HEK293 (cell line): ENCODE measurements at regions not wholly inside any gene's neighbourhood (a gene's known extent, or its start where the extent isn't known, plus 50 kb on each side); places are given as distances from the start of the nearest gene placed in this dataset.

Experiments
- CTCF ChIA-PET: fragments of 350-600 bp; formaldehyde crosslinking; extraction: SDS; loops from one replicate; lab custom pipeline; 2021; ENCODE audit warnings: antibody characterized with exemption; lab: Yijun Ruan, JAX
- POLR2A ChIA-PET: fragments of 300-600 bp; formaldehyde crosslinking; extraction: SDS; loops from one replicate; lab custom pipeline; 2020; ENCODE audit warnings: antibody characterized with exemption, inconsistent platforms; lab: Yijun Ruan, JAX
- H3K27ac ChIP-seq: fragments of 200-500 bp; sonication (Bioruptor generic); 2 replicates; pipeline ENCODE4 v1.5.1; 2014; ENCODE audit warnings: low read depth, low read length, control low read depth, inconsistent platforms; ENCODE audit errors: extremely low read depth
- H3K36me3 ChIP-seq, 2 experiments: fragments of 200-500 bp in 1 of 2; sonication (Bioruptor generic) in 1 of 2; 1 replicate in 1 of 2; 2 replicates in 1 of 2; pipeline ENCODE4 v1.5.1; 2014 to 2017; ENCODE audit warnings: inconsistent platforms in 2 of 2, low read length in 2 of 2; ENCODE audit not compliant: control insufficient read depth in 2 of 2, insufficient read depth in 1 of 2
- H3K4me1 ChIP-seq: fragments of 200-500 bp; sonication (Bioruptor generic); 2 replicates; pipeline ENCODE4 v1.5.1; 2014; ENCODE audit warnings: mild to moderate bottlenecking, low read length, inconsistent platforms; ENCODE audit not compliant: control insufficient read depth, insufficient read depth
- H3K4me3 ChIP-seq: 2 replicates; pipeline ENCODE4 v1.5.1; 2011; ENCODE audit warnings: low read depth, mild to moderate bottlenecking, control low read depth, low read length, moderate library complexity
- H3K9me3 ChIP-seq: fragments of 200-500 bp; sonication (Bioruptor generic); 2 replicates; pipeline ENCODE4 v1.5.1; 2014; ENCODE audit warnings: low read depth, low read length, inconsistent platforms; ENCODE audit not compliant: control insufficient read depth, insufficient read depth
- GFI1B ChIP-seq: fragments of 450-650 bp; formaldehyde crosslinking; IDR thresholded peaks from 2 replicates; pipeline ENCODE4 v1.5.1; 2016; ENCODE audit warnings: missing biosample characterization, missing genetic modification characterization
- HOXD13 ChIP-seq: sonication (generic); formaldehyde crosslinking; IDR thresholded peaks from 2 replicates; pipeline ENCODE4 v1.8.0; 2022; ENCODE audit warnings: missing genetic modification reagents, borderline replicate concordance
- KLF8 ChIP-seq: fragments of 450-650 bp; formaldehyde crosslinking; IDR thresholded peaks from 2 replicates; pipeline ENCODE4 v1.5.1; 2016; ENCODE audit warnings: missing biosample characterization, missing genetic modification characterization
- MYNN ChIP-seq: fragments of 450-650 bp; formaldehyde crosslinking; IDR thresholded peaks from 2 replicates; pipeline ENCODE4 v1.5.1; 2016; ENCODE audit warnings: missing biosample characterization, missing genetic modification characterization, borderline replicate concordance
- OVOL3 ChIP-seq: fragments of 450-650 bp; formaldehyde crosslinking; IDR thresholded peaks from 2 replicates; pipeline ENCODE4 v1.5.1; 2016; ENCODE audit warnings: missing biosample characterization, missing genetic modification characterization
- SETDB1 ChIP-seq: IDR thresholded peaks from one replicate; pipeline ENCODE4 v1.6.1; 2017; ENCODE audit warnings: mild to moderate bottlenecking, low read length, moderate library complexity, mixed read lengths; ENCODE audit not compliant: insufficient read length
- TCF7L2 ChIP-seq: IDR thresholded peaks from 2 replicates; pipeline ENCODE4 v1.6.1; 2011; ENCODE audit warnings: low read depth, mild to moderate bottlenecking, inconsistent platforms, low read length, moderate library complexity, borderline replicate concordance
- ZBTB1 ChIP-seq: fragments of 450-650 bp; formaldehyde crosslinking; IDR thresholded peaks from 2 replicates; pipeline ENCODE4 v1.5.1; 2016; ENCODE audit warnings: missing biosample characterization, missing genetic modification characterization
- ZBTB20 ChIP-seq: fragments of 450-650 bp; formaldehyde crosslinking; IDR thresholded peaks from 2 replicates; pipeline ENCODE4 v1.5.1; 2016; ENCODE audit warnings: missing biosample characterization, missing genetic modification characterization
- ZBTB21 ChIP-seq: fragments of 450-650 bp; formaldehyde crosslinking; IDR thresholded peaks from 2 replicates; pipeline ENCODE4 v1.5.1; 2017; ENCODE audit warnings: missing biosample characterization, missing genetic modification characterization
- ZEB2 ChIP-seq: fragments of 450-650 bp; formaldehyde crosslinking; IDR thresholded peaks from 2 replicates; pipeline ENCODE4 v1.5.1; 2016; ENCODE audit warnings: missing biosample characterization, missing genetic modification characterization
- ZFP37 ChIP-seq: fragments of 450-650 bp; formaldehyde crosslinking; IDR thresholded peaks from 2 replicates; pipeline ENCODE4 v1.5.1; 2016; ENCODE audit warnings: missing biosample characterization, missing genetic modification characterization
- ZNF10 ChIP-seq: fragments of 450-650 bp; formaldehyde crosslinking; IDR thresholded peaks from 2 replicates; pipeline ENCODE4 v1.5.1; 2017; ENCODE audit warnings: missing biosample characterization, missing genetic modification characterization
- ZNF133 ChIP-seq: fragments of 450-650 bp; formaldehyde crosslinking; IDR thresholded peaks from 2 replicates; pipeline ENCODE4 v1.5.1; 2016; ENCODE audit warnings: missing biosample characterization, missing genetic modification characterization
- ZNF140 ChIP-seq: fragments of 450-650 bp; formaldehyde crosslinking; IDR thresholded peaks from 2 replicates; pipeline ENCODE4 v1.5.1; 2016; ENCODE audit warnings: missing biosample characterization, missing genetic modification characterization
- ZNF16 ChIP-seq: fragments of 450-650 bp; formaldehyde crosslinking; IDR thresholded peaks from 2 replicates; pipeline ENCODE4 v1.5.1; 2016; ENCODE audit warnings: low read depth, missing biosample characterization, missing genetic modification characterization
- ZNF202 ChIP-seq: fragments of 450-650 bp; formaldehyde crosslinking; IDR thresholded peaks from 2 replicates; pipeline ENCODE4 v1.5.1; 2016; ENCODE audit warnings: missing biosample characterization, missing genetic modification characterization, borderline replicate concordance
- ZNF423 ChIP-seq: fragments of 450-650 bp; formaldehyde crosslinking; IDR thresholded peaks from 2 replicates; pipeline ENCODE4 v1.5.1; 2016; ENCODE audit warnings: missing biosample characterization, missing genetic modification characterization
- ZNF433 ChIP-seq: fragments of 450-650 bp; formaldehyde crosslinking; IDR thresholded peaks from 2 replicates; pipeline ENCODE4 v1.5.1; 2016; ENCODE audit warnings: missing biosample characterization, missing genetic modification characterization, low read depth
- ZNF555 ChIP-seq: fragments of 450-650 bp; formaldehyde crosslinking; conservative IDR thresholded peaks from 2 replicates; pipeline ENCODE4 v1.5.1; 2017; ENCODE audit warnings: missing biosample characterization, mild to moderate bottlenecking, missing genetic modification characterization, inconsistent platforms
- ZNF560 ChIP-seq: fragments of 450-650 bp; formaldehyde crosslinking; IDR thresholded peaks from 2 replicates; pipeline ENCODE4 v1.5.1; 2017; ENCODE audit warnings: missing biosample characterization, missing genetic modification characterization, borderline replicate concordance
- ZNF768 ChIP-seq: fragments of 450-650 bp; formaldehyde crosslinking; IDR thresholded peaks from 2 replicates; pipeline ENCODE4 v1.5.1; 2018; ENCODE audit warnings: missing biosample characterization, mild to moderate bottlenecking, missing genetic modification characterization
- ZNF791 ChIP-seq: fragments of 450-650 bp; formaldehyde crosslinking; IDR thresholded peaks from 2 replicates; pipeline ENCODE4 v1.5.1; 2016; ENCODE audit warnings: missing biosample characterization, missing genetic modification characterization
- ZNF830 ChIP-seq: fragments of 450-650 bp; IDR thresholded peaks from 2 replicates; pipeline ENCODE4 v1.5.0; 2018; ENCODE audit warnings: missing biosample characterization, missing genetic modification characterization, low read depth, mild to moderate bottlenecking, moderate library complexity
- ZNF843 ChIP-seq: fragments of 450-650 bp; formaldehyde crosslinking; IDR thresholded peaks from 2 replicates; pipeline ENCODE4 v1.5.1; 2016; ENCODE audit warnings: missing biosample characterization, missing genetic modification characterization
- TF ChIP-seq, protein P1 (sequence below): fragments of 450-650 bp; formaldehyde crosslinking; IDR thresholded peaks from 2 replicates; pipeline ENCODE4 v1.5.1; 2016; ENCODE audit warnings: missing biosample characterization, missing genetic modification characterization, low read depth
- TF ChIP-seq, protein P2 (sequence below): fragments of 450-650 bp; formaldehyde crosslinking; IDR thresholded peaks from 2 replicates; pipeline ENCODE4 v1.5.1; 2016; ENCODE audit warnings: missing biosample characterization, missing genetic modification characterization
- TF ChIP-seq, protein P3 (sequence below): fragments of 450-650 bp; formaldehyde crosslinking; IDR thresholded peaks from 2 replicates; pipeline ENCODE4 v1.5.1; 2017; ENCODE audit warnings: missing biosample characterization, missing genetic modification characterization
- TF ChIP-seq, protein P4 (sequence below): fragments of 450-650 bp; formaldehyde crosslinking; IDR thresholded peaks from 2 replicates; pipeline ENCODE4 v1.5.1; 2016; ENCODE audit warnings: missing biosample characterization, missing genetic modification characterization

DNA sequence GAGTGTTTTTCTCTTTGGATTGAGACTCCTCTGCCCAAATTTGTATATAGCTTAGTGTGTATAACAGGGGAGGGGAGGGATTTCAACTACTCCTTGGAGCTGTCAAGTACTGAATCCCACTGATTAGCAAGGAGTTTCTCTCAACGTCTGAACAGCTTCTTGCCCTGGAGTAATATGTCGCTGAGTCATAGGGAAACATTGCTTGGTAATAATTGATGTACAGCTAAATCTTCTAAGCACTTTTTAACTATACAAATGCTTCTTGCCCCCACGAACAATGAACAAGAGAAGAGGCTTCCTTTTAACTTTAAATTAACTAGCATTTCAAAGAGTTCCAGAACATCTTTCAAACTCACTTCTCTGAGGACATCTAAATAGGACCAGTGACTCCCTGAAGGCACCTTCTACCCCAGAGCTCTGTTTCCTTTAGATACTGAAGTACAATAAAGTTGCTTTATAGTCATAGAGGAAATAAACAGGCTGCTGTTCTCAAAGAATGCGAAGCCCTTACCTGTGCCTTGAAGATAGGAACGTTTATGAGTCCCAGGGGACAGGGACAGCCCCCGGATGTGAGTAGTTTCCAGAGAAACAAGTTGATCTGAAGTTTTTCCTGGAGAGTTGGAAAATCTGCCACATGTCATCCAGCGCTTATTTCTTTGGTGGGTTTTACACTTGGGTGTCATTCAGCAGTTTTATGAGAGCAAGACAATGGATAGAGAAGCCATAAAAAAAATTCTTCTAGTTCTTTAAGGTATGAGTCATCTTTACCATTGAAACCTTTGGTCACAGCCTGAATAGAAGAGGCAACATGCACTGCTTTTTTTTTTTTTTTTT is 462.5 kb upstream of the BTBD3 start:
- H3K9me3 ChIP-seq = no peaks in the 10 kb centered on the region

DNA sequence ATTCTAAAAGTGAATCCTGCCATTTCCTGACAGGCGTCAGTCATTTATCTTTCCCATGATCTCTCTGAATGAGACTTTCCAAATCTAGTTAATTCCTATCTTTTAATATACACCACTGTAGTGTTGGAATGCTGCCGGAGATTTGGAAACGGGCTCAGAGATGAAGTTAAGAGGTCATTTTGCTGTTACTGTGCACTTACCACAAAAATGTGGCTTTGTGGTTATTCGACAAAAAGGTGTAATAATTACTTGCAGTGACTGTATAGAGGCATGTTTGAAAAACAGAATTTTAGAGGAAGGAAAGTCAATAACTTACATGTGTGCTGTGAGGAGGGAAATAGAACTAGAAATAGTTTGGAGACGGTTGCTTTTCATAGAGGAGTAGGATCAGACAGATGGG is 460.2 kb upstream of the BTBD3 start:
- no peak for TF ChIP-seq ZNF791
- no peak for TF ChIP-seq MYNN (tag by site-specific recombination)
- no peak for TF ChIP-seq ZNF555 (tag by site-specific recombination)
- no peak for TF ChIP-seq ZFP37 (tag by site-specific recombination)
- TF ChIP-seq, protein P1, sequence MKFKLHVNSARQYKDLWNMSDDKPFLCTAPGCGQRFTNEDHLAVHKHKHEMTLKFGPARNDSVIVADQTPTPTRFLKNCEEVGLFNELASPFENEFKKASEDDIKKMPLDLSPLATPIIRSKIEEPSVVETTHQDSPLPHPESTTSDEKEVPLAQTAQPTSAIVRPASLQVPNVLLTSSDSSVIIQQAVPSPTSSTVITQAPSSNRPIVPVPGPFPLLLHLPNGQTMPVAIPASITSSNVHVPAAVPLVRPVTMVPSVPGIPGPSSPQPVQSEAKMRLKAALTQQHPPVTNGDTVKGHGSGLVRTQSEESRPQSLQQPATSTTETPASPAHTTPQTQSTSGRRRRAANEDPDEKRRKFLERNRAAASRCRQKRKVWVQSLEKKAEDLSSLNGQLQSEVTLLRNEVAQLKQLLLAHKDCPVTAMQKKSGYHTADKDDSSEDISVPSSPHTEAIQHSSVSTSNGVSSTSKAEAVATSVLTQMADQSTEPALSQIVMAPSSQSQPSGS = no peak
- no peak for TF ChIP-seq ZNF768 (tag by site-specific recombination)
- no peak for TF ChIP-seq ZNF202 (tag by site-specific recombination)
- no peak for TF ChIP-seq ZNF140 (tag by site-specific recombination)
- TF ChIP-seq GFI1B (tag by site-specific recombination) = no peak
- TF ChIP-seq, protein P2, sequence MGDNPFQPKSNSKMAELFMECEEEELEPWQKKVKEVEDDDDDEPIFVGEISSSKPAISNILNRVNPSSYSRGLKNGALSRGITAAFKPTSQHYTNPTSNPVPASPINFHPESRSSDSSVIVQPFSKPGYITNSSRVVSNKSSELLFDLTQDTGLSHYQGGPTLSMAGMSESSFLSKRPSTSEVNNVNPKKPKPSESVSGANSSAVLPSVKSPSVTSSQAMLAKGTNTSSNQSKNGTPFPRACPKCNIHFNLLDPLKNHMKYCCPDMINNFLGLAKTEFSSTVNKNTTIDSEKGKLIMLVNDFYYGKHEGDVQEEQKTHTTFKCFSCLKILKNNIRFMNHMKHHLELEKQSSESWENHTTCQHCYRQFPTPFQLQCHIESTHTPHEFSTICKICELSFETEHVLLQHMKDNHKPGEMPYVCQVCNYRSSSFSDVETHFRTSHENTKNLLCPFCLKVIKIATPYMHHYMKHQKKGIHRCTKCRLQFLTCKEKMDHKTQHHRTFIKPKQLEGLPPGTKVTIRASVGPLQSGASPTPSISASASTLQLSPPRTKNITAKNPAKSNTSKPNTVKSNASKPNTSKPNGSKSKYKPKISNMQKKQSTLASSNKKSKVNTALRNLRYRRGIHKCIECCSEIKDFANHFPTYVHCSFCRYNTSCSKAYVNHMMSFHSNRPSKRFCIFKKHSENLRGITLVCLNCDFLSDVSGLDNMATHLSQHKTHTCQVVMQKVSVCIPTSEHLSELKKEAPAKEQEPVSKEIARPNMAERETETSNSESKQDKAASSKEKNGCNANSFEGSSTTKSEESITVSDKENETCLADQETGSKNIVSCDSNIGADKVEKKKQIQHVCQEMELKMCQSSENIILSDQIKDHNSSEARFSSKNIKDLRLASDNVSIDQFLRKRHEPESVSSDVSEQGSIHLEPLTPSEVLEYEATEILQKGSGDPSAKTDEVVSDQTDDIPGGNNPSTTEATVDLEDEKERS (tag by site-specific recombination) = no peak
- TF ChIP-seq ZEB2 (tag by site-specific recombination) = no peak
- TF ChIP-seq SETDB1 = no peak
- no peak for TF ChIP-seq ZNF423
- no peak for TF ChIP-seq ZBTB20 (tag by site-specific recombination)
- TF ChIP-seq TCF7L2 = no peak
- Histone ChIP-seq H3K9me3 (no peaks in the 10 kb centered on the region), H3K4me1 (peaks cover 9% of the 10 kb centered on the region; the same call in 1 of the 2 replicates), H3K36me3 (no peaks in the 10 kb centered on the region), H3K27ac (no peak overlapping the region), H3K4me3 (no peak overlapping the region)
- ChIA-PET CTCF (no interaction called here), POLR2A (no interaction called here)

More for the DNA sequence above, 462.5 kb upstream of the BTBD3 start:
- peaks cover 9% of the 10 kb centered on the region; the same call in 1 of the 2 replicates for H3K4me1 ChIP-seq
- ChIA-PET CTCF (interaction anchor here (0.7 to 0.8 kb wide), 2 partner anchors 18 to 58 kb away, joined by 3 to 5 read pairs; no protein-coding TSS in a partner anchor), POLR2A (interaction anchor here (0.7 kb wide), 1 partner anchor 178 kb away, joined by 12 read pairs; no protein-coding TSS in a partner anchor)
- H3K36me3 ChIP-seq = no peaks in the 10 kb centered on the region
- H3K27ac ChIP-seq = no peak overlapping the region
- peak overlapping the region; percentile 28 for H3K4me3 ChIP-seq
- TF ChIP-seq ZNF560 (tag by site-specific recombination) = no peak
- no peak for TF ChIP-seq OVOL3 (tag by site-specific recombination)
- no peak for TF ChIP-seq ZNF843
- no peak for TF ChIP-seq ZBTB21
- no peak for TF ChIP-seq ZNF16
- no peak for TF ChIP-seq KLF8 (tag by site-specific recombination)
- TF ChIP-seq, protein P3, sequence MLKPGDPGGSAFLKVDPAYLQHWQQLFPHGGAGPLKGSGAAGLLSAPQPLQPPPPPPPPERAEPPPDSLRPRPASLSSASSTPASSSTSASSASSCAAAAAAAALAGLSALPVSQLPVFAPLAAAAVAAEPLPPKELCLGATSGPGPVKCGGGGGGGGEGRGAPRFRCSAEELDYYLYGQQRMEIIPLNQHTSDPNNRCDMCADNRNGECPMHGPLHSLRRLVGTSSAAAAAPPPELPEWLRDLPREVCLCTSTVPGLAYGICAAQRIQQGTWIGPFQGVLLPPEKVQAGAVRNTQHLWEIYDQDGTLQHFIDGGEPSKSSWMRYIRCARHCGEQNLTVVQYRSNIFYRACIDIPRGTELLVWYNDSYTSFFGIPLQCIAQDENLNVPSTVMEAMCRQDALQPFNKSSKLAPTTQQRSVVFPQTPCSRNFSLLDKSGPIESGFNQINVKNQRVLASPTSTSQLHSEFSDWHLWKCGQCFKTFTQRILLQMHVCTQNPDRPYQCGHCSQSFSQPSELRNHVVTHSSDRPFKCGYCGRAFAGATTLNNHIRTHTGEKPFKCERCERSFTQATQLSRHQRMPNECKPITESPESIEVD (tag by site-specific recombination) = peak; percentile 54
- no peak for TF ChIP-seq ZNF133 (tag by site-specific recombination)
- no peak for TF ChIP-seq ZNF433 (tag by site-specific recombination)
- no peak for TF ChIP-seq ZBTB1 (tag by site-specific recombination)
- TF ChIP-seq ZNF10 = no peak
- no peak for TF ChIP-seq ZNF791
- TF ChIP-seq, protein P4, sequence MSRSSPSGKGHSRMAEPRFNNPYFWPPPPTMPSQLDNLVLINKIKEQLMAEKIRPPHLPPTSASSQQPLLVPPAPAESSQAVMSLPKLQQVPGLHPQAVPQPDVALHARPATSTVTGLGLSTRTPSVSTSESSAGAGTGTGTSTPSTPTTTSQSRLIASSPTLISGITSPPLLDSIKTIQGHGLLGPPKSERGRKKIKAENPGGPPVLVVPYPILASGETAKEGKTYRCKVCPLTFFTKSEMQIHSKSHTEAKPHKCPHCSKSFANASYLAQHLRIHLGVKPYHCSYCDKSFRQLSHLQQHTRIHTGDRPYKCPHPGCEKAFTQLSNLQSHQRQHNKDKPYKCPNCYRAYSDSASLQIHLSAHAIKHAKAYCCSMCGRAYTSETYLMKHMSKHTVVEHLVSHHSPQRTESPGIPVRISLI (tag by site-specific recombination) = 0 out of 2 replicates have a peak, but pooled peaks have one; percentile 15
- no peak for TF ChIP-seq ZNF830 (tag by site-specific recombination)
- TF ChIP-seq HOXD13 (CRISPR knock-in tag) = peak; percentile 90
